Neural cell (in vitro differentiated cells): ENCODE measurements at regions not wholly inside any gene's neighbourhood (a gene's known extent, or its start where the extent isn't known, plus 50 kb on each side); places are given as distances from the start of the nearest gene placed in this dataset.

Experiments used
- H2AFZ ChIP-seq: fragments of 200-600, 300-800 bp; sonication (generic), shearing (Covaris generic); 2 replicates; pipeline ENCODE4 v1.6.0; 2014; ENCODE audit warnings: low read depth, mild to moderate bottlenecking, antibody characterized with exemption, low read length, moderate library complexity
- H3F3A ChIP-seq: fragments of 200-600 bp; shearing (Covaris generic); 2 replicates; pipeline ENCODE4 v1.6.1; 2016; ENCODE audit warnings: mild to moderate bottlenecking, moderate library complexity, mixed read lengths, antibody characterized with exemption, low read length; ENCODE audit not compliant: insufficient read depth, poor library complexity, severe bottlenecking
- H3K27ac ChIP-seq: fragments of 200-600, 300-800 bp; sonication (generic), shearing (Covaris generic); 2 replicates; pipeline ENCODE4 v1.5.1; 2014; ENCODE audit warnings: mild to moderate bottlenecking, low read length, moderate library complexity
- H3K27me3 ChIP-seq: fragments of 300-800, 200-600 bp; sonication (generic), shearing (Covaris generic); 2 replicates; pipeline ENCODE4 v1.6.0; 2014; ENCODE audit warnings: mild to moderate bottlenecking, low read depth, low read length, moderate library complexity; ENCODE audit not compliant: insufficient read depth
- H3K36me3 ChIP-seq: fragments of 300-800, 200-600 bp; sonication (generic), shearing (Covaris generic); 2 replicates; pipeline ENCODE4 v1.5.1; 2014; ENCODE audit warnings: mild to moderate bottlenecking, antibody characterized with exemption, low read length, moderate library complexity; ENCODE audit not compliant: insufficient read depth
- H3K4me2 ChIP-seq: fragments of 300-800, 200-600 bp; sonication (generic), shearing (Covaris generic); 2 replicates; pipeline ENCODE4 v1.6.0; 2014; ENCODE audit warnings: mild to moderate bottlenecking, low read length
- H3K4me3 ChIP-seq: fragments of 300-800, 200-600 bp; sonication (generic), shearing (Covaris generic); 2 replicates; pipeline ENCODE4 v1.5.1; 2014; ENCODE audit warnings: mild to moderate bottlenecking, low read length, moderate library complexity
- H3K79me2 ChIP-seq: fragments of 200-600 bp; shearing (Covaris generic); replicated peaks from 2 replicates; pipeline ENCODE4 v1.6.0; 2014; ENCODE audit warnings: mild to moderate bottlenecking, low read length, moderate library complexity; ENCODE audit not compliant: insufficient read depth
- H3K9ac ChIP-seq: fragments of 300-800, 200-600 bp; sonication (generic), shearing (Covaris generic); 2 replicates; pipeline ENCODE4 v1.6.1; 2016; ENCODE audit warnings: mild to moderate bottlenecking, low read length, mixed read lengths
- H3K9me2 ChIP-seq: fragments of 200-600 bp; shearing (Covaris generic); 2 replicates; pipeline ENCODE4 v1.6.1; 2016; ENCODE audit warnings: mild to moderate bottlenecking, low read length, mixed read lengths; ENCODE audit not compliant: insufficient read depth
- H3K9me3 ChIP-seq: fragments of 200-600, 300-800 bp; sonication (generic), shearing (Covaris generic); 2 replicates; pipeline ENCODE4 v1.6.1; 2016; ENCODE audit warnings: mild to moderate bottlenecking, mixed run types, low read length, moderate library complexity, mixed read lengths
- H4K20me1 ChIP-seq: fragments of 200-600 bp; shearing (Covaris generic); 2 replicates; pipeline ENCODE4 v1.6.1; 2016; ENCODE audit warnings: mild to moderate bottlenecking, mixed run types; ENCODE audit not compliant: insufficient read depth
- EP300 ChIP-seq: fragments of 450-650 bp; conservative IDR thresholded peaks from 2 replicates; pipeline ENCODE4 v1.6.1; 2014; ENCODE audit warnings: antibody characterized with exemption, mild to moderate bottlenecking, moderate library complexity; ENCODE audit not compliant: poor library complexity, severe bottlenecking
- RAD21 ChIP-seq: fragments of 450-650 bp; conservative IDR thresholded peaks from 2 replicates; pipeline ENCODE4 v1.6.1; 2014; ENCODE audit warnings: antibody characterized with exemption, mild to moderate bottlenecking, moderate library complexity
- REST ChIP-seq: IDR thresholded peaks from 2 replicates; pipeline ENCODE4 v1.6.1; 2012; ENCODE audit warnings: borderline replicate concordance
- SMC3 ChIP-seq: fragments of 450-650 bp; conservative IDR thresholded peaks from 2 replicates; pipeline ENCODE4 v1.6.1; 2014; ENCODE audit warnings: antibody characterized with exemption, mild to moderate bottlenecking, moderate library complexity; ENCODE audit not compliant: poor library complexity
- TAF1 ChIP-seq: IDR thresholded peaks from 2 replicates; pipeline ENCODE4 v1.6.1; 2012; ENCODE audit warnings: low read depth
- TF ChIP-seq, protein P1 (sequence below): fragments of 450-650 bp; IDR thresholded peaks from 2 replicates; pipeline ENCODE4 v1.5.1; 2014; ENCODE audit warnings: antibody characterized with exemption, mild to moderate bottlenecking, moderate library complexity; ENCODE audit not compliant: poor library complexity, severe bottlenecking

GRCh38 chr17:64739316-64740058, 77.4 kb upstream of the SMURF2 start:
- Histone ChIP-seq H3K9ac (no peak overlapping the region), H3K9me3 (no peaks in the 10 kb centered on the region), H3K27ac (no peak overlapping the region), H2AFZ (no peak overlapping the region), H3K4me3 (no peak overlapping the region), H3K4me2 (no peak overlapping the region), H3K79me2 (no peaks in the 10 kb centered on the region), H3K36me3 (no peaks in the 10 kb centered on the region), H3K27me3 (no peaks in the 10 kb centered on the region), H3F3A (no peaks in the 10 kb centered on the region), H3K9me2 (no peaks in the 10 kb centered on the region), H4K20me1 (no peaks in the 10 kb centered on the region)
- no peak for TF ChIP-seq EP300
- TF ChIP-seq REST, result no peak
- no peak for TF ChIP-seq RAD21
- TF ChIP-seq, protein P1, sequence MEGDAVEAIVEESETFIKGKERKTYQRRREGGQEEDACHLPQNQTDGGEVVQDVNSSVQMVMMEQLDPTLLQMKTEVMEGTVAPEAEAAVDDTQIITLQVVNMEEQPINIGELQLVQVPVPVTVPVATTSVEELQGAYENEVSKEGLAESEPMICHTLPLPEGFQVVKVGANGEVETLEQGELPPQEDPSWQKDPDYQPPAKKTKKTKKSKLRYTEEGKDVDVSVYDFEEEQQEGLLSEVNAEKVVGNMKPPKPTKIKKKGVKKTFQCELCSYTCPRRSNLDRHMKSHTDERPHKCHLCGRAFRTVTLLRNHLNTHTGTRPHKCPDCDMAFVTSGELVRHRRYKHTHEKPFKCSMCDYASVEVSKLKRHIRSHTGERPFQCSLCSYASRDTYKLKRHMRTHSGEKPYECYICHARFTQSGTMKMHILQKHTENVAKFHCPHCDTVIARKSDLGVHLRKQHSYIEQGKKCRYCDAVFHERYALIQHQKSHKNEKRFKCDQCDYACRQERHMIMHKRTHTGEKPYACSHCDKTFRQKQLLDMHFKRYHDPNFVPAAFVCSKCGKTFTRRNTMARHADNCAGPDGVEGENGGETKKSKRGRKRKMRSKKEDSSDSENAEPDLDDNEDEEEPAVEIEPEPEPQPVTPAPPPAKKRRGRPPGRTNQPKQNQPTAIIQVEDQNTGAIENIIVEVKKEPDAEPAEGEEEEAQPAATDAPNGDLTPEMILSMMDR, result no peak
- no peak for TF ChIP-seq TAF1

GRCh38 chr17:64736804-64737492, 74.8 kb upstream of the SMURF2 start:
- Histone ChIP-seq H3K27me3 (no peaks in the 10 kb centered on the region), H3K9ac (no peak overlapping the region), H3K79me2 (no peaks in the 10 kb centered on the region), H3K4me2 (no peak overlapping the region), H2AFZ (no peak overlapping the region), H3K9me2 (no peaks in the 10 kb centered on the region), H3K27ac (no peak overlapping the region), H3F3A (no peaks in the 10 kb centered on the region), H3K4me3 (no peak overlapping the region), H4K20me1 (no peaks in the 10 kb centered on the region), H3K9me3 (no peaks in the 10 kb centered on the region), H3K36me3 (no peaks in the 10 kb centered on the region)
- TF ChIP-seq, protein P1, result peak; percentile 14
- no peak for TF ChIP-seq SMC3
